Transverse colon (tissue), 4 donors: ENCODE measurements at regions not wholly inside any gene's neighbourhood (a gene's known extent, or its start where the extent isn't known, plus 50 kb on each side); places are given as distances from the start of the nearest gene placed in this dataset.

Experiments used
- POLR2A ChIP-seq: fragments of 450-650 bp; IDR thresholded peaks from one replicate; pipeline ENCODE4 v1.6.1; 2016; ENCODE audit warnings: antibody characterized with exemption, mild to moderate bottlenecking, moderate library complexity
- POLR2AphosphoS5 ChIP-seq, 3 donors: sonication (generic); formaldehyde crosslinking; IDR thresholded peaks; one replicate each; pipeline ENCODE4 v1.6.1; 2016; ENCODE audit warnings: antibody characterized with exemption in 3 of 3
- TF ChIP-seq, protein P1 (sequence below), 5 experiments: fragments of 200-600 bp in 3 of 5; fragments of 450-650 bp in 2 of 5; sonication (generic) in 3 of 5; IDR thresholded peaks; 1 replicate in 2 of 5; 2 replicates in 3 of 5; pipeline ENCODE4 v1.5.1; 2016 to 2017; ENCODE audit warnings: antibody characterized with exemption in 5 of 5, inconsistent platforms in 3 of 5, mild to moderate bottlenecking in 2 of 5, moderate library complexity in 1 of 5

DNA sequence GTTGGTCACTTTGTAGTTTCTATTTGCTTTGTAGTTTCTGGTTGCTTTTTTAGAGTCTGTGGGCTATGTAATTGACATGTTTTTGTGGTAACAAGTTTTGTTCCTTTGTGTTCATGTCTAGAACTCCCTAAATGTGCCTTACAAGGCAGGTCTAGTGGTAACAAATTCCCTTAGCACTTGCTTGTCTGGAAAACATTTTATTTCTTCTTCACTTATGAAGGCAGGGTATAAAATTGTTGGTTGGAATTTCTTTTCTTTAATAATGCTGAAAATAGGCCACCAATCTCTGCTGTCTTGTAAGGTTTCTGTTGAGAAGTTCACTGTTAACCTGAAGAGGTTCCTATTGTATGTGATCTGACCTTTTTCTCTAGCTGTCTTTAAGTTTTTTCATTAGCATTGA is 383.6 kb downstream of the EPHA7 start:
- TF ChIP-seq, protein P1, sequence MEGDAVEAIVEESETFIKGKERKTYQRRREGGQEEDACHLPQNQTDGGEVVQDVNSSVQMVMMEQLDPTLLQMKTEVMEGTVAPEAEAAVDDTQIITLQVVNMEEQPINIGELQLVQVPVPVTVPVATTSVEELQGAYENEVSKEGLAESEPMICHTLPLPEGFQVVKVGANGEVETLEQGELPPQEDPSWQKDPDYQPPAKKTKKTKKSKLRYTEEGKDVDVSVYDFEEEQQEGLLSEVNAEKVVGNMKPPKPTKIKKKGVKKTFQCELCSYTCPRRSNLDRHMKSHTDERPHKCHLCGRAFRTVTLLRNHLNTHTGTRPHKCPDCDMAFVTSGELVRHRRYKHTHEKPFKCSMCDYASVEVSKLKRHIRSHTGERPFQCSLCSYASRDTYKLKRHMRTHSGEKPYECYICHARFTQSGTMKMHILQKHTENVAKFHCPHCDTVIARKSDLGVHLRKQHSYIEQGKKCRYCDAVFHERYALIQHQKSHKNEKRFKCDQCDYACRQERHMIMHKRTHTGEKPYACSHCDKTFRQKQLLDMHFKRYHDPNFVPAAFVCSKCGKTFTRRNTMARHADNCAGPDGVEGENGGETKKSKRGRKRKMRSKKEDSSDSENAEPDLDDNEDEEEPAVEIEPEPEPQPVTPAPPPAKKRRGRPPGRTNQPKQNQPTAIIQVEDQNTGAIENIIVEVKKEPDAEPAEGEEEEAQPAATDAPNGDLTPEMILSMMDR (IDR thresholded peaks at IDR 0.05) = no peak
- TF ChIP-seq POLR2AphosphoS5 (IDR thresholded peaks at IDR 0.05) (no peak), POLR2A (no peak)
